ENCODE measurements at regions not wholly inside any gene's neighbourhood (a gene's known extent, or its start where the extent isn't known, plus 50 kb on each side); places are given as distances from the start of the nearest gene placed in this dataset.
"Not testable (repeated sequence)": the region's sequence is repeated elsewhere in the genome, so short reads cannot be mapped to it uniquely, and the experiment has no call there.

GRCh38 chr2:181798022-181798421 lies 93.5 kb upstream of the ITPRID2 start:
- no peak overlapping the region for H3K27ac ChIP-seq (replicated peaks; ENCODE audit: low read length)
- H3K23ac ChIP-seq (ENCODE audit: low read depth, low read length, poor library complexity) = no peak overlapping the region
- no peak overlapping the region for H2AFZ ChIP-seq (ENCODE audit: low read length)
- no peaks in the 10 kb centered on the region for H3K36me3 ChIP-seq (replicated peaks in 1 of 2; ENCODE audit: control insufficient read depth in 2 of 2, insufficient read depth in 2 of 2, low read length in 2 of 2)
- H2AK5ac ChIP-seq (ENCODE audit: low read depth, low read length) = no peak overlapping the region
- no peak for DNase-seq (ENCODE audit: low spot score)
- no peaks in the 10 kb centered on the region for H3K4me1 ChIP-seq (ENCODE audit: control insufficient read depth in 2 of 2, insufficient read depth in 1 of 2, low read depth in 1 of 2, low read length in 2 of 2)
- H2BK12ac ChIP-seq (ENCODE audit: low read length) = no peak overlapping the region
- H3K4me2 ChIP-seq (ENCODE audit: insufficient read depth, low read length, poor library complexity, severe bottlenecking) = no peak overlapping the region
- no peaks in the 10 kb centered on the region for H3K27me3 ChIP-seq (ENCODE audit: control insufficient read depth in 3 of 3, insufficient read depth in 3 of 3, low read depth in 1 of 3, low read length in 3 of 3)
- no peak overlapping the region for H3K14ac ChIP-seq (ENCODE audit: low read length)
- no peak overlapping the region for H2BK5ac ChIP-seq (ENCODE audit: low read length)
- no peak overlapping the region for H4K91ac ChIP-seq (ENCODE audit: low read depth, low read length, poor library complexity)
- H3K4ac ChIP-seq (ENCODE audit: low read length) = no peak overlapping the region
- no peaks in the 10 kb centered on the region for H3K79me1 ChIP-seq (ENCODE audit: low read depth, low read length)
- no peak overlapping the region for H4K8ac ChIP-seq (ENCODE audit: low read depth, low read length)
- WGBS, 2 donors (ENCODE audit: extremely low coverage in 2 of 2, insufficient read length in 2 of 2, insufficient replicate concordance in 1 of 2) = no CpG with 5 or more reads among the region's 2 CpGs
- H3K9me3 ChIP-seq (replicated peaks in 1 of 2; ENCODE audit: control insufficient read depth in 2 of 2, insufficient read depth in 1 of 2, low read depth in 1 of 2, low read length in 2 of 2) = peaks cover 0 to 2% of the 10 kb centered on the region in 2 donors
- H3K9ac ChIP-seq (ENCODE audit: low read depth, low read length, poor library complexity) = no peak overlapping the region
- no peak overlapping the region for H2BK120ac ChIP-seq (ENCODE audit: low read depth, low read length)
- no peak overlapping the region for H3K18ac ChIP-seq (ENCODE audit: low read length)
- no peak overlapping the region for H3K4me3 ChIP-seq (ENCODE audit: low read length in 2 of 2)
- H2BK15ac ChIP-seq (ENCODE audit: low read length) = no peak overlapping the region

DNA sequence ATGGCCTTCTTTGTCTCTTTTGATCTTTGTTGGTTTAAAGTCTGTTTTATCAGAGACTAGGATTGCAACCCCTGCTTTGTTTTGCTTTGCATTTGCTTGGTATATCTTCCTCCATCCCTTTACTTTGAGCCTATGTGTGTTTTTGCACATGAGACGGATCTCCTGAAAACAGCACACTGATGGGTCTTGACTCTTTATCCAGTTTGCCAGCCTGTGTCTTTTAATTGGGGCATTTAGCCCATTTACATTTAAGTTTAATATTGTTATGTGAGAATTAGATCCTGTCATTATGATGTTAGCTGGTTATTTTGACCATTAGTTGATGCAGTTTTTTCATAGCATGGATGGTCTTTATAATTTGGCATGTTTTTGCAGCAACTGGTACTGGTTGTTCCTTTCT lies 89.2 kb upstream of the ITPRID2 start:
- H3K27ac ChIP-seq (replicated peaks; ENCODE audit: low read length); H3K9me3 ChIP-seq (replicated peaks in 1 of 2; ENCODE audit: control insufficient read depth in 2 of 2, insufficient read depth in 1 of 2, low read depth in 1 of 2, low read length in 2 of 2); H3K36me3 ChIP-seq (replicated peaks in 1 of 2; ENCODE audit: control insufficient read depth in 2 of 2, insufficient read depth in 2 of 2, low read length in 2 of 2); H3K4me3 ChIP-seq (ENCODE audit: low read length in 2 of 2); H3K4me2 ChIP-seq (ENCODE audit: insufficient read depth, low read length, poor library complexity, severe bottlenecking); H3K79me1 ChIP-seq (ENCODE audit: low read depth, low read length); H3K18ac ChIP-seq (ENCODE audit: low read length); H3K9ac ChIP-seq (ENCODE audit: low read depth, low read length, poor library complexity); H2BK5ac ChIP-seq (ENCODE audit: low read length); H2AFZ ChIP-seq (ENCODE audit: low read length); H4K8ac ChIP-seq (ENCODE audit: low read depth, low read length); H2BK15ac ChIP-seq (ENCODE audit: low read length); H3K14ac ChIP-seq (ENCODE audit: low read length); DNase-seq (ENCODE audit: low spot score); H3K23ac ChIP-seq (ENCODE audit: low read depth, low read length, poor library complexity); H2BK12ac ChIP-seq (ENCODE audit: low read length); H3K4me1 ChIP-seq (ENCODE audit: control insufficient read depth in 2 of 2, insufficient read depth in 1 of 2, low read depth in 1 of 2, low read length in 2 of 2); H3K4ac ChIP-seq (ENCODE audit: low read length); H4K91ac ChIP-seq (ENCODE audit: low read depth, low read length, poor library complexity); H3K27me3 ChIP-seq (ENCODE audit: control insufficient read depth in 3 of 3, insufficient read depth in 3 of 3, low read depth in 1 of 3, low read length in 3 of 3); H2AK5ac ChIP-seq (ENCODE audit: low read depth, low read length); H2BK120ac ChIP-seq (ENCODE audit: low read depth, low read length): not testable (repeated sequence)
- no CpG with 5 or more reads among the region's 1 CpG for WGBS, 2 donors (ENCODE audit: extremely low coverage in 2 of 2, insufficient read length in 2 of 2, insufficient replicate concordance in 1 of 2)

GRCh38 chr2:181803903-181804799 lies 87.4 kb upstream of the ITPRID2 start:
- H3K9ac ChIP-seq (ENCODE audit: low read depth, low read length, poor library complexity); H3K4ac ChIP-seq (ENCODE audit: low read length); H3K14ac ChIP-seq (ENCODE audit: low read length); H2BK5ac ChIP-seq (ENCODE audit: low read length); H2BK12ac ChIP-seq (ENCODE audit: low read length); H4K91ac ChIP-seq (ENCODE audit: low read depth, low read length, poor library complexity); H3K27me3 ChIP-seq (ENCODE audit: control insufficient read depth in 3 of 3, insufficient read depth in 3 of 3, low read depth in 1 of 3, low read length in 3 of 3); H3K9me3 ChIP-seq (replicated peaks in 1 of 2; ENCODE audit: control insufficient read depth in 2 of 2, insufficient read depth in 1 of 2, low read depth in 1 of 2, low read length in 2 of 2); H3K4me1 ChIP-seq (ENCODE audit: control insufficient read depth in 2 of 2, insufficient read depth in 1 of 2, low read depth in 1 of 2, low read length in 2 of 2); H2BK120ac ChIP-seq (ENCODE audit: low read depth, low read length); H3K36me3 ChIP-seq (replicated peaks in 1 of 2; ENCODE audit: control insufficient read depth in 2 of 2, insufficient read depth in 2 of 2, low read length in 2 of 2); H2AK5ac ChIP-seq (ENCODE audit: low read depth, low read length); H2BK15ac ChIP-seq (ENCODE audit: low read length); H3K18ac ChIP-seq (ENCODE audit: low read length); H4K8ac ChIP-seq (ENCODE audit: low read depth, low read length); H3K79me1 ChIP-seq (ENCODE audit: low read depth, low read length); H3K27ac ChIP-seq (replicated peaks; ENCODE audit: low read length); H3K4me3 ChIP-seq (ENCODE audit: low read length in 2 of 2); H3K4me2 ChIP-seq (ENCODE audit: insufficient read depth, low read length, poor library complexity, severe bottlenecking); DNase-seq (ENCODE audit: low spot score): not testable (repeated sequence)
- H2AFZ ChIP-seq (ENCODE audit: low read length) = peak overlapping the region; percentile 32
- H3K23ac ChIP-seq (ENCODE audit: low read depth, low read length, poor library complexity) = peak overlapping the region; percentile 25
- no CpG with 5 or more reads among the region's 12 CpGs for WGBS, 2 donors (ENCODE audit: extremely low coverage in 2 of 2, insufficient read length in 2 of 2, insufficient replicate concordance in 1 of 2)

- no peaks in the 10 kb centered on the region for H3K9me3 ChIP-seq (replicated peaks in 1 of 2; ENCODE audit: control insufficient read depth in 2 of 2, insufficient read depth in 1 of 2, low read depth in 1 of 2, low read length in 2 of 2)
- H3K4me1 ChIP-seq (ENCODE audit: control insufficient read depth in 2 of 2, insufficient read depth in 1 of 2, low read depth in 1 of 2, low read length in 2 of 2) = peaks cover 3% of the 10 kb centered on the region in 2 donors
- no peak overlapping the region for H2BK120ac ChIP-seq (ENCODE audit: low read depth, low read length)
- H3K9ac ChIP-seq (ENCODE audit: low read depth, low read length, poor library complexity) = no peak overlapping the region
- H2AK5ac ChIP-seq (ENCODE audit: low read depth, low read length) = no peak overlapping the region
- H3K23ac ChIP-seq (ENCODE audit: low read depth, low read length, poor library complexity) = no peak overlapping the region
- no peak overlapping the region for H2BK15ac ChIP-seq (ENCODE audit: low read length)
- no peak overlapping the region for H3K18ac ChIP-seq (ENCODE audit: low read length)
- no peak for DNase-seq (ENCODE audit: low spot score)
- WGBS, 2 donors (ENCODE audit: extremely low coverage in 2 of 2, insufficient read length in 2 of 2, insufficient replicate concordance in 1 of 2) = no CpG with 5 or more reads among the region's 3 CpGs
- H3K79me1 ChIP-seq (ENCODE audit: low read depth, low read length) = no peaks in the 10 kb centered on the region
- H3K27me3 ChIP-seq (ENCODE audit: control insufficient read depth in 3 of 3, insufficient read depth in 3 of 3, low read depth in 1 of 3, low read length in 3 of 3) = no peaks in the 10 kb centered on the region
- no peak overlapping the region for H3K27ac ChIP-seq (replicated peaks; ENCODE audit: low read length)
- H3K4ac ChIP-seq (ENCODE audit: low read length) = no peak overlapping the region
- H4K91ac ChIP-seq (ENCODE audit: low read depth, low read length, poor library complexity) = no peak overlapping the region
- H3K36me3 ChIP-seq (replicated peaks in 1 of 2; ENCODE audit: control insufficient read depth in 2 of 2, insufficient read depth in 2 of 2, low read length in 2 of 2) = no peaks in the 10 kb centered on the region
- no peak overlapping the region for H3K4me3 ChIP-seq (ENCODE audit: low read length in 2 of 2)
- no peak overlapping the region for H3K4me2 ChIP-seq (ENCODE audit: insufficient read depth, low read length, poor library complexity, severe bottlenecking)
- H4K8ac ChIP-seq (ENCODE audit: low read depth, low read length) = no peak overlapping the region
- no peak overlapping the region for H3K14ac ChIP-seq (ENCODE audit: low read length)
- no peak overlapping the region for H2BK12ac ChIP-seq (ENCODE audit: low read length)
- peak overlapping the region; percentile 70 for H2AFZ ChIP-seq (ENCODE audit: low read length)
- H2BK5ac ChIP-seq (ENCODE audit: low read length) = no peak overlapping the region
These were observed 86.1 kb upstream of the ITPRID2 start for GRCh38 chr2:181805228-181806038.

Data from neuronal stem cell (in vitro differentiated cells).